GM12874 (cell line): ENCODE measurements at regions not wholly inside any gene's neighbourhood (a gene's known extent, or its start where the extent isn't known, plus 50 kb on each side); places are given as distances from the start of the nearest gene placed in this dataset.

Experiments used
- CTCF ChIP-seq: IDR thresholded peaks from 2 replicates; pipeline ENCODE4 v1.5.1; 2011; ENCODE audit warnings: low read depth, mild to moderate bottlenecking, control low read depth, low read length, moderate library complexity; ENCODE audit not compliant: insufficient read depth

- TF ChIP-seq CTCF: no peak
Measured at GRCh38 chr13:21757763-21758162, 86.9 kb downstream of the FGF9 start.

GRCh38 chr13:21758441-21758840 is 87.6 kb downstream of the FGF9 start:
- no peak for TF ChIP-seq CTCF

- TF ChIP-seq CTCF: no peak
Measured at GRCh38 chr13:21759463-21759862, 88.6 kb downstream of the FGF9 start.

GRCh38 chr13:21759911-21760310 is 89.0 kb downstream of the FGF9 start:
- no peak for TF ChIP-seq CTCF

- no peak for TF ChIP-seq CTCF
Measured at GRCh38 chr13:21761770-21762169, 90.9 kb downstream of the FGF9 start.

GRCh38 chr13:21762512-21762911 is 91.6 kb downstream of the FGF9 start:
- no peak for TF ChIP-seq CTCF

- TF ChIP-seq CTCF: no peak
Measured at GRCh38 chr13:21767032-21767431, 96.2 kb downstream of the FGF9 start.

- TF ChIP-seq CTCF: no peak
Measured at GRCh38 chr13:21771075-21771474, 100.2 kb downstream of the FGF9 start.
